ENCODE measurements at regions not wholly inside any gene's neighbourhood (a gene's known extent, or its start where the extent isn't known, plus 50 kb on each side); places are given as distances from the start of the nearest gene placed in this dataset.

- H2AK5ac ChIP-seq (ENCODE audit: insufficient read length, low read length): no peak overlapping the region
- no peak overlapping the region for H4K5ac ChIP-seq (ENCODE audit: insufficient read length, low read depth, low read length)
- TF ChIP-seq, protein P1, sequence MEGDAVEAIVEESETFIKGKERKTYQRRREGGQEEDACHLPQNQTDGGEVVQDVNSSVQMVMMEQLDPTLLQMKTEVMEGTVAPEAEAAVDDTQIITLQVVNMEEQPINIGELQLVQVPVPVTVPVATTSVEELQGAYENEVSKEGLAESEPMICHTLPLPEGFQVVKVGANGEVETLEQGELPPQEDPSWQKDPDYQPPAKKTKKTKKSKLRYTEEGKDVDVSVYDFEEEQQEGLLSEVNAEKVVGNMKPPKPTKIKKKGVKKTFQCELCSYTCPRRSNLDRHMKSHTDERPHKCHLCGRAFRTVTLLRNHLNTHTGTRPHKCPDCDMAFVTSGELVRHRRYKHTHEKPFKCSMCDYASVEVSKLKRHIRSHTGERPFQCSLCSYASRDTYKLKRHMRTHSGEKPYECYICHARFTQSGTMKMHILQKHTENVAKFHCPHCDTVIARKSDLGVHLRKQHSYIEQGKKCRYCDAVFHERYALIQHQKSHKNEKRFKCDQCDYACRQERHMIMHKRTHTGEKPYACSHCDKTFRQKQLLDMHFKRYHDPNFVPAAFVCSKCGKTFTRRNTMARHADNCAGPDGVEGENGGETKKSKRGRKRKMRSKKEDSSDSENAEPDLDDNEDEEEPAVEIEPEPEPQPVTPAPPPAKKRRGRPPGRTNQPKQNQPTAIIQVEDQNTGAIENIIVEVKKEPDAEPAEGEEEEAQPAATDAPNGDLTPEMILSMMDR (conservative IDR thresholded peaks at IDR 0.05): no peak
- H2BK120ac ChIP-seq (ENCODE audit: low read depth, low read length, poor library complexity, severe bottlenecking): no peak overlapping the region
- H3K27ac Mint-ChIP-seq: 0 out of 7 replicates have a peak overlapping the region, but pooled peaks of 1 of the 3 experiments have one; percentile 52
- no peak overlapping the region for H3K18ac ChIP-seq (ENCODE audit: insufficient read length, low read depth, low read length)
- H3K14ac ChIP-seq (ENCODE audit: insufficient read depth, low read length): no peak overlapping the region
- no peak overlapping the region for H4K91ac ChIP-seq (ENCODE audit: insufficient read length, low read depth, low read length)
- no peaks in the 10 kb centered on the region for H4K20me1 ChIP-seq (ENCODE audit: control insufficient read depth, insufficient read depth, insufficient read length)
- H3K4me2 ChIP-seq (ENCODE audit: insufficient read depth, insufficient read length, low read length): no peak overlapping the region
- H3K9me3 Mint-ChIP-seq: no peaks in the 10 kb centered on the region
- H3K23ac ChIP-seq (ENCODE audit: insufficient read length, low read depth, low read length): no peak overlapping the region
- no peaks in the 10 kb centered on the region for H3K27me3 ChIP-seq (ENCODE audit: insufficient read depth, low read length)
- H3K9ac ChIP-seq (ENCODE audit: extremely low read depth, insufficient read length, low read length): no peak overlapping the region
- H2BK15ac ChIP-seq (ENCODE audit: low read depth, low read length): no peak overlapping the region
- no peak for DNase-seq
- H2BK20ac ChIP-seq (ENCODE audit: low read depth, low read length, poor library complexity, severe bottlenecking): no peak overlapping the region
- H3T11ph ChIP-seq (ENCODE audit: low read length): no peak overlapping the region
- no peaks in the 10 kb centered on the region for H3K36me3 Mint-ChIP-seq (ENCODE audit: insufficient read depth in 1 of 3, low read depth in 3 of 3)
- no peak overlapping the region for H3K27ac ChIP-seq (ENCODE audit: insufficient read length, low read depth, low read length)
- H3K9me3 ChIP-seq (ENCODE audit: control insufficient read depth, low read depth, low read length): no peaks in the 10 kb centered on the region
- no peaks in the 10 kb centered on the region for H3K79me2 ChIP-seq (ENCODE audit: insufficient read depth, low read length)
- H3K4me3 Mint-ChIP-seq: no peak overlapping the region
- no peak overlapping the region for H3K56ac ChIP-seq (ENCODE audit: insufficient read length, low read depth, low read length)
- peaks cover 4% of the 10 kb centered on the region; the same call in 1 of the 2 replicates for H3K4me1 ChIP-seq (ENCODE audit: insufficient read depth, low read length)
- no peaks in the 10 kb centered on the region for H3K79me1 ChIP-seq (ENCODE audit: insufficient read depth, low read depth, low read length, poor library complexity, severe bottlenecking)
- no CpG with 5 or more reads among the region's 3 CpGs for WGBS (ENCODE audit: extremely low coverage, insufficient read length, low lambda C conversion rate)
- no peak overlapping the region for H2BK5ac ChIP-seq (ENCODE audit: insufficient read length, low read length)
- peaks cover 2% of the 10 kb centered on the region for H3K27me3 Mint-ChIP-seq (ENCODE audit: low read depth)
- no peak overlapping the region for H2BK12ac ChIP-seq (ENCODE audit: insufficient read length, low read depth, low read length)
- no peak overlapping the region for H4K8ac ChIP-seq (replicated peaks; ENCODE audit: insufficient read length, low read depth, low read length)
- H3K4ac ChIP-seq (ENCODE audit: low read depth, low read length): no peak overlapping the region
- no peak overlapping the region for H2AFZ ChIP-seq (ENCODE audit: low read length)
- H3K23me2 ChIP-seq (ENCODE audit: insufficient read length, low read depth, low read length, poor library complexity, severe bottlenecking): no peaks in the 10 kb centered on the region
- peaks cover 9% of the 10 kb centered on the region in 2 experiments for H3K4me1 Mint-ChIP-seq
These were observed 249.7 kb upstream of the IRS2 start for GRCh38 chr13:110036060-110036459.
